Common myeloid progenitor, CD34-positive (primary cell): ENCODE measurements at regions not wholly inside any gene's neighbourhood (a gene's known extent, or its start where the extent isn't known, plus 50 kb on each side); places are given as distances from the start of the nearest gene placed in this dataset.

Experiments
- CTCF ChIA-PET: fragments of 350-600 bp; sonication (Branson Sonifier 250); formaldehyde crosslinking; loops from one replicate; lab custom pipeline; 2021; ENCODE audit warnings: antibody characterized with exemption; lab: Charles Lee
- POLR2A ChIA-PET: fragments of 350-600 bp; sonication (Branson Sonifier 250); formaldehyde crosslinking; loops from one replicate; lab custom pipeline; 2021; ENCODE audit warnings: antibody characterized with exemption; lab: Charles Lee
- DNase-seq, 3 donors: peaks; one replicate each; pipeline versions ENCODE4 v3.0.0 to v3.0.0-alpha.2; 2013
- H3K27ac ChIP-seq, 2 experiments: 1 replicate in 1 of 2; 2 replicates in 1 of 2; pipeline ENCODE4 v1.7.0; 2013; ENCODE audit warnings: inconsistent platforms in 2 of 2, low read length in 2 of 2, mild to moderate bottlenecking in 2 of 2, low read depth in 1 of 2, moderate library complexity in 1 of 2; ENCODE audit not compliant: severe bottlenecking in 2 of 2, insufficient read depth in 1 of 2, poor library complexity in 1 of 2
- H3K27me3 ChIP-seq, 5 experiments: replicated peaks in 2 of 5; 1 replicate in 3 of 5; 2 replicates in 2 of 5; pipeline versions ENCODE4 v1.6.1 to v1.7.0; 2013; ENCODE audit warnings: low read length in 4 of 5, mild to moderate bottlenecking in 2 of 5, moderate library complexity in 2 of 5, inconsistent platforms in 1 of 5; ENCODE audit not compliant: insufficient read depth in 5 of 5, control insufficient read depth in 4 of 5
- H3K36me3 ChIP-seq, 4 experiments: 1 replicate in 2 of 4; 2 replicates in 2 of 4; pipeline versions ENCODE4 v1.6.1 to v1.7.0; 2013; ENCODE audit warnings: low read length in 3 of 4, control low read depth in 1 of 4, mild to moderate bottlenecking in 1 of 4; ENCODE audit not compliant: control insufficient read depth in 4 of 4, insufficient read depth in 4 of 4
- H3K4me1 ChIP-seq, 4 experiments: 1 replicate in 3 of 4; 2 replicates in 1 of 4; pipeline versions ENCODE4 v1.6.1 to v1.7.1; 2013; ENCODE audit warnings: low read length in 3 of 4, mild to moderate bottlenecking in 3 of 4, control low read depth in 1 of 4, inconsistent platforms in 1 of 4, moderate library complexity in 1 of 4; ENCODE audit not compliant: control insufficient read depth in 4 of 4, insufficient read depth in 4 of 4; ENCODE audit errors: control extremely low read depth in 1 of 4
- H3K4me3 ChIP-seq, 7 experiments: 1 replicate in 4 of 7; 2 replicates in 3 of 7; pipeline versions ENCODE4 v1.5.1 to v1.7.0; 2013; ENCODE audit warnings: mild to moderate bottlenecking in 7 of 7, low read length in 6 of 7, moderate library complexity in 6 of 7, inconsistent platforms in 2 of 7, low read depth in 2 of 7, control low read depth in 1 of 7; ENCODE audit not compliant: insufficient read depth in 4 of 7, control insufficient read depth in 1 of 7; ENCODE audit errors: extremely low read depth in 1 of 7
- H3K9me3 ChIP-seq, 5 experiments: 1 replicate in 4 of 5; 2 replicates in 1 of 5; pipeline versions ENCODE4 v1.6.1 to v1.7.1; 2013; ENCODE audit warnings: low read length in 4 of 5, mild to moderate bottlenecking in 2 of 5, inconsistent platforms in 1 of 5, low read depth in 1 of 5, moderate library complexity in 1 of 5; ENCODE audit not compliant: control insufficient read depth in 4 of 5, insufficient read depth in 2 of 5; ENCODE audit errors: control extremely low read depth in 1 of 5
- WGBS: methylation state at CpG from one replicate; pipeline ENCODE4 v1.1.5; 2013; ENCODE audit not compliant: insufficient coverage; 5-methylcytosine and 5-hydroxymethylcytosine counted together

DNA sequence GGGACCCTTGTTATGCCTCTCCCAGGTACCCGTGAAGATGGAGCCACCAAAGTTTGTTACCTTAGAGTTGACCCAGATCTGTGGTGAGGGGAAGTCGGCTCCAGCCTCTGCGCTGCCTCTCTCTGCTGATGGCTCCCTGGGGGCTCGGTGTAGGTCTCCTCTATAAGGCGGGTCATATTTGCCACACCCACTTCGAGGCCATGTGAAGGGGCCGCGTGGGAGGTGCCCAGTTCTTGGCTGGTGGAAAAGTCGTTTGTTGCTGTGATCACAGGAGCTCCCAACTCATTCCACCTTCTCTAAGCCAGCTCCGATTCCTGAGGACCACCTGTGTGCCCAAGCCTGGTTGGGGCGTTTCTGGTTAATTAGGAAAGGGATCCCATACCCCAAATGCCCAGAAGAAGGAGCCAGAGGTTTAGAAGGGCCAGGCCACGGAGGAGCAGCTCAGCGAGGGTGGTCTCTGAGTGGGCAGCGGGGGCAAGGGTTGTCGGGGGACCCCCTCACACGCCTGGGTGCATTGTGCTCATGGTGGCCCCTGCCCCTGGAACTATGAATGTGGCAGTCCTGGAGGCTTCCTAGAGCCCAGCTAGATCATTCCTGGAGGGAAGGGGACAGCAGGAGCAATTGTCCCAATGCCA is 296.5 kb downstream of the ZNF536 start:
- Histone ChIP-seq H3K4me3 (no peak overlapping the region), H3K4me1 (peaks cover 0 to 3% (median 1%) of the 10 kb centered on the region in 4 experiments), H3K27ac (no peak overlapping the region), H3K9me3 (no peaks in the 10 kb centered on the region), H3K27me3 (peaks cover under 1 to 24% (median 6%) of the 10 kb centered on the region in 5 experiments), H3K36me3 (no peaks in the 10 kb centered on the region)
- ChIA-PET POLR2A (no interaction called here), CTCF (interaction anchor here (1.1 to 3.7 kb wide), 4 partner anchors 10 to 500 kb away, joined by 3 to 19 read pairs (median 9); no protein-coding TSS in a partner anchor)
- 72% methylated on average over 11 of the region's 16 CpGs for WGBS
- DNase-seq: no peak

DNA sequence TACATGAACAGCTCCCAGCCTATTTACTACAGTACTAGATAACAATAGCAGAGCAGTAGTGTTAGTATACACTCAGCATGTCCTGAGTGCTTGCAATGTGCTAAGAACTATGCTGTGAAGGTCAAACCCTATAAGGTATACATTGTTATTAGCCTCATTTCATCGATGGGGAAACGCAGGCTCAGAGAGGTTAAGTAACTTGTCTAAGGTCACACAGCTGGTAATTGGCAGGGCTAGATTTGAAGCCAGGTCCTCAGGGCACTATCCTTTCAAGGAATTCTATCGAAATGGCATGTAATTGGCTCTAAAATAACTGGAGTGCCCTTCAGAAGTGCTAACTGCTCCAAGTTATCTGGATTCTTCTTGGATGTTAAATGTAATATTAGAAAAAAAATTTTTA is 295.6 kb downstream of the ZNF536 start:
- Histone ChIP-seq H3K4me1 (peaks cover 0 to 3% (median 1%) of the 10 kb centered on the region in 4 experiments), H3K36me3 (no peaks in the 10 kb centered on the region), H3K4me3 (no peak overlapping the region), H3K27ac (no peak overlapping the region), H3K27me3 (peaks cover 2 to 15% (median 6%) of the 10 kb centered on the region in 5 experiments), H3K9me3 (no peaks in the 10 kb centered on the region)
- CTCF ChIA-PET: interaction anchor here (1.0 to 1.7 kb wide), 6 partner anchors 13 to 118 kb away, joined by 3 to 6 read pairs (median 4); no protein-coding TSS in a partner anchor
- WGBS: no CpG with 5 or more reads among the region's 3 CpGs
- POLR2A ChIA-PET: no interaction called here
- no peak for DNase-seq

DNA sequence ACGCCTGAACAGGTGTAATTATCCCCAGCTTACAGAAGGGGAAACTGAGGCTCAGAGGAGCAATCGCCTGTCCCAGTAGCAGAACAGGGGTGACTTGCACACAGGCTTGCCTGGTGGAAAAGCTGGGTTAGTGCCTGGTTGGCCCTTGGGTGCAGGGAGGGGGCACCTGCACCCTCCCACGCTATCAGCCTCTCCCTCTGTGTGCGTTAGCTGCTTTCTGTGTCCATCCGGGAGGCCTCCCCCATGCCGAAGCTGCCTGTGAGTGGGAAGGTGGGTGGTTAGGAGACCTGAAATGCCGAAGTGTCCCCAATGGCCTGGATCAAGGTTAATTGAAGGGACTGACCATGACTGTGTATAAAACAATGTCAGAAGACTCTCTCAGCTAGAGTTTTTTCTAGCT is 295.0 kb downstream of the ZNF536 start:
- Histone ChIP-seq H3K36me3 (no peaks in the 10 kb centered on the region), H3K4me1 (peaks cover 0 to 3% (median 1%) of the 10 kb centered on the region in 4 experiments), H3K4me3 (no peak overlapping the region), H3K27ac (no peak overlapping the region), H3K9me3 (no peaks in the 10 kb centered on the region), H3K27me3 (peaks cover 2 to 19% (median 6%) of the 10 kb centered on the region in 5 experiments)
- DNase-seq: no peak
- ChIA-PET CTCF (interaction anchor here (1.0 to 1.7 kb wide), 8 partner anchors 13 to 1557 kb away, joined by 3 to 6 read pairs (median 4); no protein-coding TSS in a partner anchor), POLR2A (no interaction called here)
- WGBS: 89% methylated on average over 6 of the region's 7 CpGs

DNA sequence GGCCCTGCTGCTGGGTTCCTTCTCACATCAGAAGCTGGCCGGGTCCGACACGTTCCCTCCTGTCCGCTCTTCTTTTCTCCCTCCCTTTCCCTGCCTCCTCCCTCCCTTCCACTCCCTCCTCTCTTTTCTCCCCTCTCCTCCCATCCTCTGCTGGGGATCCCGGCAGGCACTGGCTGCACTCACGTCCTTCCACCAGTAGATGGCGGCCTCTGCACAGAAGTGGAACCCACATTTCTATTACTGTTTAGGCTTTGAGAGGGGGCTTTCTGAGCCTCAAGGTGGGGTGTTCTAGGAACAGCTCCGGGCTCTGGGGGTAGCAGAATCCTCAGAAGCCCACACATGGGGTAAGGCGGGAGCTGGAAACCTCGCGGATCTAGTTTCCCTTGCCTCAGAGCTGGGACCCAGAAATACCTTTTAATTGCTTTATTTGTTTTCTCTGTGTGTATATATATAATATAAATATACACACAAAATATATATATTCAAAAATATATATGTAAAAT is 294.2 kb downstream of the ZNF536 start:
- peak; percentile 27 to 44 (median 27) for DNase-seq

DNA sequence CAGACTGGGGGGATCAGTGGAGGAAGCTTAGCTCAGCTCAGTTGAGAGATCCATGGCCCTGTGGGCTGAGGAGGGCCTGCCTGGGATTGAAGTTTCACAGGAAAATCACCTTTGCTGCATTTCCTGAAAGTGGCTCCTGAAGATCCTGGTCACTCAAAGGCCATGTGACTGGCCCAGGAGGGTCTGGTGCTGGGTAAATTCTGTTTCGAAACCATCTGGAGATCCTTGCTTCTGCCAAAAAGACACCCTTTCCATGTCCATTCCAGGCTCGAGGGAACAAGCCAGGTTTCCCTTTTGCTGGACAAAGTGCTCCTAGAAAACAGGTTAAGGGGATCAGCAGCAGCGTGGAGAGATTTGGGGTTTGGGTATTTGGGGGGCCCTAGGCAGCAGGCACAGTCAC is 293.3 kb downstream of the ZNF536 start:
- 100% methylated on average over 3 of the region's 3 CpGs for WGBS
- Histone ChIP-seq H3K4me3 (no peak overlapping the region), H3K9me3 (no peaks in the 10 kb centered on the region), H3K27ac (no peak overlapping the region), H3K4me1 (peaks cover 0 to 3% (median 1%) of the 10 kb centered on the region in 4 experiments), H3K36me3 (no peaks in the 10 kb centered on the region), H3K27me3 (peaks cover 2 to 22% (median 6%) of the 10 kb centered on the region in 5 experiments)
- DNase-seq: no peak
- ChIA-PET CTCF (interaction anchor here (0.8 to 1.9 kb wide), 4 partner anchors 10 to 22 kb away, joined by 4 to 8 read pairs (median 4); no protein-coding TSS in a partner anchor), POLR2A (no interaction called here)

More for the DNA sequence above, 294.2 kb downstream of the ZNF536 start:
- Histone ChIP-seq H3K27ac (no peak overlapping the region), H3K9me3 (no peaks in the 10 kb centered on the region), H3K4me1 (peaks cover 0 to 3% (median 1%) of the 10 kb centered on the region in 4 experiments), H3K4me3 (no peak overlapping the region), H3K36me3 (no peaks in the 10 kb centered on the region), H3K27me3 (peaks cover 2 to 22% (median 6%) of the 10 kb centered on the region in 5 experiments)
- CTCF ChIA-PET: interaction anchor here (0.9 to 1.9 kb wide), 10 partner anchors 9 to 1558 kb away, joined by 3 to 8 read pairs (median 4); no protein-coding TSS in a partner anchor
- POLR2A ChIA-PET: no interaction called here
- WGBS: 0% methylated on average over 8 of the region's 11 CpGs

DNA sequence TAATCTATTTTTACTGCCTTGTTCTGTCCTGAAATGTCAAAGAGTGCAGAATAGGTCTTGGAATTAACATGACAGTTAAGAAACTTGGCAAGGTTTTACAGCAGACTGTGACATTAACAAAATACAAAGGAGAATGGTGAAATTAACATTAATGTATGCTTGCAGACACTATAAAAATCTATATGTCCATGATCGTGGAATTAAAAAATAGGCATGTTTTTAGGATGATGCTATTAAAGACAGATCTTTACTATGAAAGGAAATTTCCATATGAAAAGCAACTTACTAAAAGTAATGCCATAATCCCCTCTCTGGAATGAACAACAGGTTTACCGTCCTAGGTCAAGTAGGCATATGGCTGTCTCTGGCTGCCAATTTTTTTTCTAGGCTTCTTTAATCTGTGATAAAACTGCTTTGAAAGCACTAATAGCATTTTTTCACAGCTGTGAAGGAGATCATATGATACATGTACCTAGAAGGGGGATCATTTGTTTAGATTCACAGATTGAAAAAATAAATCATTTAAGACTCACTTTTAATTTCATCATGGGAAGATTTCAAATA is 291.5 kb downstream of the ZNF536 start:
- ChIA-PET CTCF (interaction anchor here (0.6 kb wide), 2 partner anchors 11 to 280 kb away, joined by 3 read pairs; no protein-coding TSS in a partner anchor), POLR2A (no interaction called here)
- peaks cover 2 to 14% (median 3%) of the 10 kb centered on the region in 5 experiments for H3K27me3 ChIP-seq
- H3K27ac ChIP-seq: no peak overlapping the region
- DNase-seq: no peak
- WGBS: no CpG with 5 or more reads among the region's 2 CpGs
- H3K4me3 ChIP-seq: no peak overlapping the region
- H3K36me3 ChIP-seq: no peaks in the 10 kb centered on the region
- peaks cover 0 to 2% (median 0%) of the 10 kb centered on the region in 5 experiments for H3K9me3 ChIP-seq
- no peaks in the 10 kb centered on the region for H3K4me1 ChIP-seq
